ENCODE measurements at regions not wholly inside any gene's neighbourhood (a gene's known extent, or its start where the extent isn't known, plus 50 kb on each side); places are given as distances from the start of the nearest gene placed in this dataset.

DNA sequence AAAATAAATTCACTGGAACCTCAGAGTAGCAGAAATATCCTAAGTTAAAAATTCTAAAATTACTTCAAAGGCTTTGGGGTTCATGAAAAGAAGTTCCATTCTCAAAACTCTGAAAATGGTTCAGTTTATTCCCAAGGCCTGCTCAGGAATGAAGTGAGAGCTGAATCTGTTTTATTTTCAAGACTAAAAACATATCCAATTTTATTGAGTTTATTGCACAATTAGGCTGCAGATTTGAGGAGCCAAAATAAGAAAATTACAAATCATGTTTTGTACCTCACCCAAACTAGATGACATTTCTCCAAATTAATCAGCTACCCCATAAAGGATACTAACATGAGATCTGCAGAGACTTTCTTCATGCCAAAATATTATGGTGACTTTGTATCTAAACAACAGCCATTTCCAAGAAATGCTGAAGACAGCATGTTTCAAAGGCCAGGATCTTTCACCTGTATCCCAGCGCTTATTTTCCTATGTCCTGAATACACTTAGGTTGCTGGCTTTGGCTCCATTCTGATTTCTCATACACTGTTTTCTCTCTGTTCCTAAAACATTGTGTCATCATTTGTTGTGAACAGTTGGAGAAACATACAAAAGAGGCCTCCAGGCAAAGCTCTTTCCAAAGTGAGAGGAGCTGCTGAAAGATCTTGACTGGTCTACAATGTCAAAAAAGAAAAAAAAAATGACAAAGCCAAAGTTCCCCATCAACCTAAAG, 85.7 kb upstream of the F13A1 start:
- peaks cover 11% of the 10 kb centered on the region for H3K4me1 ChIP-seq
- no peaks in the 10 kb centered on the region for H3K27me3 ChIP-seq (ENCODE audit: low read depth)
- peak overlapping the region; percentile 30 for H3K27ac ChIP-seq (replicated peaks)
- H3K9me3 ChIP-seq (replicated peaks) = no peaks in the 10 kb centered on the region
- H3K36me3 ChIP-seq = no peaks in the 10 kb centered on the region
- H3K4me3 ChIP-seq = no peak overlapping the region
- no peak for DNase-seq
- TF ChIP-seq, protein P1, sequence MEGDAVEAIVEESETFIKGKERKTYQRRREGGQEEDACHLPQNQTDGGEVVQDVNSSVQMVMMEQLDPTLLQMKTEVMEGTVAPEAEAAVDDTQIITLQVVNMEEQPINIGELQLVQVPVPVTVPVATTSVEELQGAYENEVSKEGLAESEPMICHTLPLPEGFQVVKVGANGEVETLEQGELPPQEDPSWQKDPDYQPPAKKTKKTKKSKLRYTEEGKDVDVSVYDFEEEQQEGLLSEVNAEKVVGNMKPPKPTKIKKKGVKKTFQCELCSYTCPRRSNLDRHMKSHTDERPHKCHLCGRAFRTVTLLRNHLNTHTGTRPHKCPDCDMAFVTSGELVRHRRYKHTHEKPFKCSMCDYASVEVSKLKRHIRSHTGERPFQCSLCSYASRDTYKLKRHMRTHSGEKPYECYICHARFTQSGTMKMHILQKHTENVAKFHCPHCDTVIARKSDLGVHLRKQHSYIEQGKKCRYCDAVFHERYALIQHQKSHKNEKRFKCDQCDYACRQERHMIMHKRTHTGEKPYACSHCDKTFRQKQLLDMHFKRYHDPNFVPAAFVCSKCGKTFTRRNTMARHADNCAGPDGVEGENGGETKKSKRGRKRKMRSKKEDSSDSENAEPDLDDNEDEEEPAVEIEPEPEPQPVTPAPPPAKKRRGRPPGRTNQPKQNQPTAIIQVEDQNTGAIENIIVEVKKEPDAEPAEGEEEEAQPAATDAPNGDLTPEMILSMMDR (IDR thresholded peaks at IDR 0.05; ENCODE audit: borderline replicate concordance) = no peak
- intact Hi-C loops (cut with micrococcal nuclease) = no loop called here

DNA sequence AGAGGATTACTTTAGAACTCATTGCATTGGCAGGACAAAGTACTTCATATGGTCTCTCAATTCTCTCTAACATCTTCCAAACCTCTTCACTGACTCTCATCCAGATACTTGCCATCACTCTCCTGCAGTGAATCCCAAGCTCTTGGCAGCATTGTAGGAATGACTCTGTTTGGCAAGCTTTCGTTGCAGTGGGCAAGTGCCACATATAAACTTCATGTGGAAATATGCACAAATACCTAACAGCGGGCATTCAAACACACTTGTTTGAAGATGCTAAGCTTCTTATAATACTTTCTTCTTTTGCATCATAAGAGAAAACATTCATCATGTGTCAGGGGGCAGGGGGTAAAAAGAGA, 86.2 kb upstream of the F13A1 start:
- H3K4me3 ChIP-seq = no peak overlapping the region
- no peaks in the 10 kb centered on the region for H3K36me3 ChIP-seq
- peaks cover 16% of the 10 kb centered on the region for H3K4me1 ChIP-seq
- no peaks in the 10 kb centered on the region for H3K27me3 ChIP-seq (ENCODE audit: low read depth)
- peak overlapping the region; percentile 30 for H3K27ac ChIP-seq (replicated peaks)
- TF ChIP-seq, protein P1 (IDR thresholded peaks at IDR 0.05; ENCODE audit: borderline replicate concordance) = no peak
- no peak for DNase-seq
- no peaks in the 10 kb centered on the region for H3K9me3 ChIP-seq (replicated peaks)
- intact Hi-C loops (cut with micrococcal nuclease) = no loop called here

DNA sequence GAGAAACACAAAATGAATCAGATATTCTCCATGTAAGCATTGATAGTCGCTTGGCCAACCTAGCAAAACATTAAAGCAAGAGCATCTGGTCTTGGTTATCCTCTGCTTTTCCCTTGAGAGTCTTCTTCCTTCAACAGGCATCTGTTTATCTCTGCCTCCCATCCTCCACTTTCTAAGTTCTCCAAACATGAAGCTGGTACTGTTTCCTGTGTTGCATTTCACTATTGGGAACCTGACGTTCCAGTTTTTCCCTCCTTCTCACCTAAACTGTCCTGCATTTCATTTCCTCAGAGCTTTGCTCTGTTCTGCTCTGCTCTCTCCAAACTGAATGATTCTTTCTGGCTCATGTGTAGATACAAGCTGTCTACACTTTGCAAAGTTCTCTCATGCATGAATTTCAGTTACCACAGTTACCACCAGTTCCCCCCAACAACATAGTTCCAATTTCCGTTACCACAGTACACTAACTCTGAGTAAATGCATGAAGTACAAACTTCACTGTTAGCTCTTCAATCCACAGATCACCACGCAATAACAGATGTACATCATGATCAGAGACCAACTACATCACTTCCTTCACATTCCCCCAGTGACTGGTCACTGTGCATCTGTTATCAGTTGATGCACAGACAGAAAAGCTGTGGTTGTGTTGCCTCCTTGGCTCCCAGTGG, 86.7 kb upstream of the F13A1 start:
- no peaks in the 10 kb centered on the region for H3K36me3 ChIP-seq
- intact Hi-C loops (cut with micrococcal nuclease) = no loop called here
- TF ChIP-seq, protein P1 (IDR thresholded peaks at IDR 0.05; ENCODE audit: borderline replicate concordance) = no peak
- peaks cover 19% of the 10 kb centered on the region for H3K4me1 ChIP-seq
- no peak for DNase-seq
- no peaks in the 10 kb centered on the region for H3K9me3 ChIP-seq (replicated peaks)
- H3K27me3 ChIP-seq (ENCODE audit: low read depth) = no peaks in the 10 kb centered on the region
- peak overlapping the region; percentile 30 for H3K27ac ChIP-seq (replicated peaks)
- H3K4me3 ChIP-seq = no peak overlapping the region

- H3K9me3 ChIP-seq (replicated peaks) = no peaks in the 10 kb centered on the region
- DNase-seq = no peak
- H3K4me3 ChIP-seq = no peak overlapping the region
- peaks cover 19% of the 10 kb centered on the region for H3K4me1 ChIP-seq
- H3K36me3 ChIP-seq = no peaks in the 10 kb centered on the region
- intact Hi-C loops (cut with micrococcal nuclease) = no loop called here
- no peaks in the 10 kb centered on the region for H3K27me3 ChIP-seq (ENCODE audit: low read depth)
- H3K27ac ChIP-seq (replicated peaks) = no peak overlapping the region
- TF ChIP-seq, protein P1 (IDR thresholded peaks at IDR 0.05; ENCODE audit: borderline replicate concordance) = no peak
Observed at GRCh38 chr6:6409397-6410030, 89.1 kb upstream of the F13A1 start.

DNA sequence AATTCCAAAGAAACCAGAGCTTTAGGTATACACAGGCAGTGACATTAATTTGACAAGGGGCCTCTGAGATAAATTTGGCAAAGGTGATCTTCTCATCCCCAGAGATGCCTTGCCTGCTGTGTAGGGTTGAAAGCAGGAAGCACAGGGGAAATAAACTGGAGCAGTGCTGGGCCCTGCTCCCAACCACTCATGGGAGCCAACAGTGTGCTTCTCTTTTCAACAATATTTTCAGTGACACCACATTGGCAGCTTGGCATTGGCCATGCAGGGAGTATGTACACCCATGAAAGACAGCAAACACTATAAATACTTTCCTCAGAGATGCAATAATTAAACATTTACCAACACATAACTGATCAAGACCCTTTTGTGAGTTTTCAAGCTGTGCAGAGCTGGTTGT, 90.7 kb upstream of the F13A1 start:
- peaks cover 19% of the 10 kb centered on the region for H3K4me1 ChIP-seq
- TF ChIP-seq, protein P1 (IDR thresholded peaks at IDR 0.05; ENCODE audit: borderline replicate concordance) = no peak
- H3K36me3 ChIP-seq = no peaks in the 10 kb centered on the region
- intact Hi-C loops (cut with micrococcal nuclease) = no loop called here
- no peaks in the 10 kb centered on the region for H3K9me3 ChIP-seq (replicated peaks)
- no peaks in the 10 kb centered on the region for H3K27me3 ChIP-seq (ENCODE audit: low read depth)
- no peak overlapping the region for H3K4me3 ChIP-seq
- peak; percentile 20 for DNase-seq
- H3K27ac ChIP-seq (replicated peaks) = no peak overlapping the region

Data from left ventricle myocardium inferior (tissue), 1 donor.